Neural progenitor cell (in vitro differentiated cells): ENCODE measurements at regions not wholly inside any gene's neighbourhood (a gene's known extent, or its start where the extent isn't known, plus 50 kb on each side); places are given as distances from the start of the nearest gene placed in this dataset.

Experiments used
- CTCF ChIP-seq: fragments of 200-600 bp; sonication (generic); IDR thresholded peaks from 2 replicates; pipeline ENCODE4 v1.5.1; 2017; ENCODE audit warnings: antibody characterized with exemption, mild to moderate bottlenecking
- EZH2 ChIP-seq: fragments of 200-600 bp; sonication (generic); IDR thresholded peaks from 2 replicates; pipeline ENCODE4 v1.6.1; 2017; ENCODE audit warnings: antibody characterized with exemption, mild to moderate bottlenecking, moderate library complexity
- EZH2phosphoT487 ChIP-seq: fragments of 200-600 bp; sonication (generic); IDR thresholded peaks from 2 replicates; pipeline ENCODE4 v1.6.1; 2017; ENCODE audit warnings: antibody characterized with exemption

DNA sequence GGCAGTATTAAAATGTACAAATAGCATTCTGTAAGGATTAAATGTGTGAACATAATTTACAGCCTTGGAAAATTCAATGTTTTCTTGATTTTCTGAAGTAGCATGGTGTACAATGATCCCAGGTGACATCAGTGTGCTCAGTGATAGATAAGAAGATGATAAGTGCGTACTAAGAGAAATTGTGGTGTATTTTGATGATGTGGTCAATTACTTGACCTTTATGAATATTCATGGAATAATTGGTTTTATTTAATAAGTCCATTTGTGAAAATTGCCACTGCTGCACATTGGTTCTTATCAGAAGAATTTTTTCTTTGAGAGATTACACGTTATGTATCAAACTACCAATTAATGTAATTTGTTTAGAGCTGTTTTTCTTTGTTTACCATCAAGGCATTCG is 128.8 kb downstream of the FOXG1 start:
- no peak for TF ChIP-seq EZH2
- no peak for TF ChIP-seq EZH2phosphoT487
- no peak for TF ChIP-seq CTCF
